Mesendoderm (in vitro differentiated cells): ENCODE measurements at regions not wholly inside any gene's neighbourhood (a gene's known extent, or its start where the extent isn't known, plus 50 kb on each side); places are given as distances from the start of the nearest gene placed in this dataset.

Source experiments
- DNase-seq: peaks from one replicate; pipeline ENCODE4 v3.0.0; 2013
- H2AK5ac ChIP-seq: 2 replicates; pipeline ENCODE4 v1.6.1; 2013; ENCODE audit warnings: low read length, inconsistent platforms
- H2BK120ac ChIP-seq: 2 replicates; pipeline ENCODE4 v1.6.1; 2013; ENCODE audit warnings: low read depth, mild to moderate bottlenecking, low read length, moderate library complexity, mixed read lengths
- H2BK15ac ChIP-seq: replicated peaks from 2 replicates; pipeline ENCODE4 v1.6.1; 2013; ENCODE audit warnings: low read depth, mild to moderate bottlenecking, moderate library complexity
- H2BK5ac ChIP-seq: 2 replicates; pipeline ENCODE4 v1.6.1; 2013; ENCODE audit warnings: low read length, inconsistent platforms
- H3K18ac ChIP-seq: 2 replicates; pipeline ENCODE4 v1.6.1; 2013; ENCODE audit warnings: mild to moderate bottlenecking, low read length, mixed read lengths
- H3K23ac ChIP-seq: one replicate; pipeline ENCODE4 v1.6.1; 2013; ENCODE audit warnings: low read length
- H3K27ac ChIP-seq: 2 replicates; pipeline ENCODE4 v1.5.1; 2013; ENCODE audit warnings: low read depth, mild to moderate bottlenecking, inconsistent platforms, low read length, moderate library complexity
- H3K27me3 ChIP-seq: 2 replicates; pipeline ENCODE4 v1.6.1; 2013; ENCODE audit warnings: low read length, control low read depth, mild to moderate bottlenecking, inconsistent platforms; ENCODE audit not compliant: insufficient read depth, poor library complexity
- H3K36me3 ChIP-seq: 2 replicates; pipeline ENCODE4 v1.6.1; 2013; ENCODE audit warnings: low read length, inconsistent platforms; ENCODE audit not compliant: control insufficient read depth, insufficient read depth
- H3K4ac ChIP-seq: one replicate; pipeline ENCODE4 v1.6.1; 2013; ENCODE audit warnings: low read depth, mild to moderate bottlenecking, low read length, moderate library complexity
- H3K4me1 ChIP-seq: 2 replicates; pipeline ENCODE4 v1.6.1; 2013; ENCODE audit warnings: low read depth, low read length, inconsistent platforms; ENCODE audit not compliant: control insufficient read depth
- H3K4me2 ChIP-seq: 2 replicates; pipeline ENCODE4 v1.6.1; 2013; ENCODE audit warnings: low read length
- H3K4me3 ChIP-seq: 2 replicates; pipeline ENCODE4 v1.5.1; 2013; ENCODE audit warnings: mild to moderate bottlenecking, low read length
- H3K56ac ChIP-seq: one replicate; pipeline ENCODE4 v1.6.1; 2013; ENCODE audit warnings: low read length
- H3K79me1 ChIP-seq: 2 replicates; pipeline ENCODE4 v1.6.1; 2013; ENCODE audit warnings: low read length, inconsistent platforms
- H3K79me2 ChIP-seq: 2 replicates; pipeline ENCODE4 v1.6.1; 2013; ENCODE audit warnings: mild to moderate bottlenecking, low read length; ENCODE audit not compliant: control insufficient read depth, insufficient read depth
- H3K9ac ChIP-seq: 2 replicates; pipeline ENCODE4 v1.6.1; 2013; ENCODE audit warnings: low read length, inconsistent platforms
- H4K5ac ChIP-seq: one replicate; pipeline ENCODE4 v1.6.1; 2013; ENCODE audit warnings: low read length
- H4K8ac ChIP-seq: one replicate; pipeline ENCODE4 v1.6.1; 2013; ENCODE audit warnings: low read depth, mild to moderate bottlenecking, control low read depth, low read length, moderate library complexity
- WGBS: extraction: QIAGEN DNeasy Blood & Tissue Kit; methylation state at CpG from one replicate; pipeline ENCODE4 v1.1.7; 2013; ENCODE audit warnings: low lambda C conversion rate, missing lambda C conversion rate; ENCODE audit not compliant: insufficient coverage; ENCODE audit errors: extremely low coverage; 5-methylcytosine and 5-hydroxymethylcytosine counted together

DNA sequence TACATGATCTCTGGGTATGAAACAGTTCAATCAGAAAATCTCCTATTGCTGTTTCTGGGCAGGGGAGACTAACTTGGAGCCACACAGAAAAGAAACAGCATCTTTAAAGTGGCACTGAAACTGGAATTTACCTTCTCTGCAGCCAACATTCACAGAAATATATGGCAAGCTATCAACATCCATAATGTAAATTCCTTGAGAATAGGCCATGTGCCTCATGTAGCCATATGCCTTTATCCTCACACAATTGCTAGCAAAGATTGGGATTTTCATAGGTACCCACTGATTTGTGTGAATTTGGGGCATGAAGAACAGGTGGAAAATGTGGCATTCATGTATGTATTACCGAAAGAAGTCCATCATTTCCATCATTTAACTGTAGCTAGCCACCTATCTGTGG lies 386.3 kb upstream of the TMCO5A start:
- Histone ChIP-seq H2AK5ac (no peak overlapping the region), H3K36me3 (no peaks in the 10 kb centered on the region), H3K56ac (no peak overlapping the region), H3K27ac (no peak overlapping the region), H3K23ac (no peak overlapping the region), H3K4me2 (no peak overlapping the region), H3K4me1 (no peaks in the 10 kb centered on the region), H3K9ac (no peak overlapping the region), H2BK120ac (no peak overlapping the region), H3K18ac (no peak overlapping the region), H3K4me3 (no peak overlapping the region), H3K79me2 (no peaks in the 10 kb centered on the region), H4K8ac (no peak overlapping the region), H2BK5ac (no peak overlapping the region), H3K27me3 (no peaks in the 10 kb centered on the region), H4K5ac (no peak overlapping the region), H3K4ac (no peak overlapping the region), H2BK15ac (no peak overlapping the region), H3K79me1 (no peaks in the 10 kb centered on the region)
- WGBS, result no CpG with 5 or more reads among the region's 1 CpG
- DNase-seq, result no peak

DNA sequence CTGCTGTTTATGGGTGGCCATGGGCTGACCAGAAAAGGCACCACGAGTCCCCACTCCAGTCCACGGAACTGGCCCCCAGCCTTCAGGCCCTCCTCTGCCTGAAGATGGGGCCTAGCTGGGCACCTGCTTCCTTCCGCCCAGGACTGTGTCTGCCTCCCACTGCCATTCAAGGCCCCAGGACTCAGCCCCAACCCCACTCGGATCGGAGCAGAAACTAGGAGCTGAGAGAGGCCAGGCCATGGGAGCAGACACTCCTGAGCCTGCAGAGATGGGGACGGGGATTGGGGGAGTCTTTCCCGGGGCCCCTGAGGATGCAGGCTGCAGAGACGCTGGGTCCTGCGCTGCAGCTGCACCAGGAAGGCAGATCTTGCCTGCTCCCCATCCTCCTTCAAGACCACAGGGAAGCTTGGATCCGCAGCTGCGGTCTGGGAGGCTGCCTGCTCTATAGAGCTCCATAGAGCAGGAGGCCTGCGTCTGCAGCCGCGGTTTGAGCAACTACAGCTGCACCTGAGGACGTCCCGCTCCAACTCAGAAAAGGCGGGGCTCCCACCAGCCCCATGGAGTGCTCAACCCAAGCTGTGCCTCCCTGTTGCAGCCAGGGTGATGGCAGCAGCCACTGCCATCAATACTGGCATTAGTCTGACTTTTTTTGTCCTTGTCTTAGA lies 383.9 kb upstream of the TMCO5A start:
- Histone ChIP-seq H3K79me1 (no peaks in the 10 kb centered on the region), H3K27me3 (no peaks in the 10 kb centered on the region), H2AK5ac (no peak overlapping the region), H2BK120ac (no peak overlapping the region), H3K36me3 (no peaks in the 10 kb centered on the region), H3K4ac (no peak overlapping the region), H3K18ac (no peak overlapping the region), H2BK5ac (no peak overlapping the region), H3K23ac (no peak overlapping the region), H2BK15ac (no peak overlapping the region), H3K56ac (no peak overlapping the region), H3K4me2 (no peak overlapping the region), H3K27ac (no peak overlapping the region), H4K8ac (no peak overlapping the region), H3K4me1 (no peaks in the 10 kb centered on the region), H3K9ac (no peak overlapping the region), H4K5ac (no peak overlapping the region), H3K79me2 (no peaks in the 10 kb centered on the region), H3K4me3 (no peak overlapping the region)
- DNase-seq, result no peak
- WGBS, result no CpG with 5 or more reads among the region's 17 CpGs

GRCh38 chr15:37572401-37572800 lies 362.0 kb upstream of the TMCO5A start:
- no peak overlapping the region for H3K23ac ChIP-seq
- no peak overlapping the region for H3K4me3 ChIP-seq
- DNase-seq, result no peak
- H3K18ac ChIP-seq, result no peak overlapping the region
- H2AK5ac ChIP-seq, result no peak overlapping the region
- no peaks in the 10 kb centered on the region for H3K79me2 ChIP-seq
- H3K27me3 ChIP-seq, result no peaks in the 10 kb centered on the region
- no peak overlapping the region for H2BK5ac ChIP-seq
- H3K4ac ChIP-seq, result no peak overlapping the region
- H3K9ac ChIP-seq, result no peak overlapping the region
- H3K4me2 ChIP-seq, result no peak overlapping the region
- H3K27ac ChIP-seq, result no peak overlapping the region
- no peak overlapping the region for H4K8ac ChIP-seq
- no CpG with 5 or more reads among the region's 2 CpGs for WGBS
- H2BK15ac ChIP-seq, result no peak overlapping the region
- H3K79me1 ChIP-seq, result no peaks in the 10 kb centered on the region
- H4K5ac ChIP-seq, result no peak overlapping the region
- no peaks in the 10 kb centered on the region for H3K4me1 ChIP-seq
- H2BK120ac ChIP-seq, result no peak overlapping the region
- no peak overlapping the region for H3K56ac ChIP-seq
- H3K36me3 ChIP-seq, result no peaks in the 10 kb centered on the region

DNA sequence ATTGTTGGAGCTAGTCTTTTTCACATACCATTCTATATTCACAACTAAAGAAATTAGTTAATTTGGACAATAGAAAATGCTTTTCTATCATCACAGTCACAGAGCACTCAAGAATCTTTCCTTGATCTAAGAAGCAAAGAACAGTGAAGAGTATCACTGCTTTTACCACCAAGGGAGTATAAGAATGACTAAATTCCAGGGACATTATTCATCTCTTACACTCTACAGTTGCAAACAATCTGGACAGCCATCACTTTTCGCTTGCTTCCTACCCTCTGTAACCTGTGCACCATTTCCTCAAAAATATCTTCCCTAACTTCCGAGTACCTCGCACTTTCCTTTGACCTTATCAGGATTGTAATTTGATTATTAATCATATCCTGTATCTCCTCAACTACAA lies 359.5 kb upstream of the TMCO5A start:
- H3K36me3 ChIP-seq, result no peaks in the 10 kb centered on the region
- no peaks in the 10 kb centered on the region for H3K27me3 ChIP-seq
- no peak overlapping the region for H3K56ac ChIP-seq
- H2BK120ac ChIP-seq, result no peak overlapping the region
- no peak overlapping the region for H3K4me2 ChIP-seq
- H3K4ac ChIP-seq, result no peak overlapping the region
- no peak overlapping the region for H3K27ac ChIP-seq
- no peaks in the 10 kb centered on the region for H3K4me1 ChIP-seq
- H2AK5ac ChIP-seq, result no peak overlapping the region
- no peaks in the 10 kb centered on the region for H3K79me2 ChIP-seq
- no peak overlapping the region for H3K4me3 ChIP-seq
- no peak overlapping the region for H2BK5ac ChIP-seq
- no peak overlapping the region for H2BK15ac ChIP-seq
- no peak overlapping the region for H4K8ac ChIP-seq
- H3K9ac ChIP-seq, result no peak overlapping the region
- no peaks in the 10 kb centered on the region for H3K79me1 ChIP-seq
- no peak overlapping the region for H4K5ac ChIP-seq
- DNase-seq, result peak; percentile 5
- H3K18ac ChIP-seq, result no peak overlapping the region
- H3K23ac ChIP-seq, result no peak overlapping the region
- no CpG with 5 or more reads among the region's 3 CpGs for WGBS

DNA sequence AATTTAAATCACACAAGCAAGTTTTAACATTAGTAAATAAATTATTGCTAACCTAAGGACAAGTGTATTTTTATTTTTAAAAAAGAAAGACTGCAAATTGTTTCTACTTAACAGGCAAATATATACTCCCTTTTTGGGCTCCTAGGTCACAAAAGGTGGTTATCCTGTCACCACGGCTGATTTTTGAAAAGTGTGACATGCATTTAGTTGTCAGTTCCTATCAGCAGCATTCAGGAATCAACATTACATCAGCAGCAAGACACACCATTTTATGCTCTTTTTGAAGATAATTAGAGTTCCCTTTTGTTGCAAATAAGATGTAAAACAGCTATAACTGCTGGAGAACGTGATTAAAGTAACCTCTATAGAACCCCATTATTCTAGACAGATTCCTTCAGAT lies 357.5 kb upstream of the TMCO5A start:
- WGBS, result no CpG with 5 or more reads among the region's 2 CpGs
- H3K4me3 ChIP-seq, result no peak overlapping the region

GRCh38 chr15:37581866-37582532 lies 352.4 kb upstream of the TMCO5A start:
- no peak overlapping the region for H3K23ac ChIP-seq
- no peak for DNase-seq

More for the DNA sequence above, 357.5 kb upstream of the TMCO5A start:
- Histone ChIP-seq H2BK15ac (no peak overlapping the region), H3K4me2 (no peak overlapping the region), H4K8ac (no peak overlapping the region), H3K79me1 (no peaks in the 10 kb centered on the region), H3K36me3 (no peaks in the 10 kb centered on the region), H3K27me3 (no peaks in the 10 kb centered on the region), H3K56ac (no peak overlapping the region), H3K18ac (no peak overlapping the region), H4K5ac (no peak overlapping the region), H2BK5ac (no peak overlapping the region), H3K4me1 (no peaks in the 10 kb centered on the region), H3K27ac (no peak overlapping the region), H3K9ac (no peak overlapping the region), H3K4ac (no peak overlapping the region), H2BK120ac (no peak overlapping the region), H3K23ac (no peak overlapping the region), H2AK5ac (no peak overlapping the region), H3K79me2 (no peaks in the 10 kb centered on the region)
- no peak for DNase-seq

More at GRCh38 chr15:37581866-37582532, 352.4 kb upstream of the TMCO5A start:
- Histone ChIP-seq H3K4me2 (no peak overlapping the region), H3K79me2 (no peaks in the 10 kb centered on the region), H3K9ac (no peak overlapping the region), H3K4me1 (no peaks in the 10 kb centered on the region), H2AK5ac (no peak overlapping the region), H3K79me1 (no peaks in the 10 kb centered on the region), H2BK5ac (no peak overlapping the region), H3K27ac (no peak overlapping the region), H3K18ac (no peak overlapping the region), H2BK120ac (no peak overlapping the region), H4K5ac (no peak overlapping the region), H3K4me3 (no peak overlapping the region), H2BK15ac (no peak overlapping the region), H3K27me3 (no peaks in the 10 kb centered on the region), H3K56ac (no peak overlapping the region), H3K36me3 (no peaks in the 10 kb centered on the region), H4K8ac (no peak overlapping the region), H3K4ac (no peak overlapping the region)
- no CpG with 5 or more reads among the region's 25 CpGs for WGBS
